ENCODE measurements at regions not wholly inside any gene's neighbourhood (a gene's known extent, or its start where the extent isn't known, plus 50 kb on each side); places are given as distances from the start of the nearest gene placed in this dataset.
"Not testable (repeated sequence)": the region's sequence is repeated elsewhere in the genome, so short reads cannot be mapped to it uniquely, and the experiment has no call there.

GRCh38 chr6:141463237-141463977 is 669.3 kb upstream of the GJE1 start:
- H3K36me3 ChIP-seq = no peaks in the 10 kb centered on the region
- peaks cover 5% of the 10 kb centered on the region; the same call in 1 of the 2 replicates for H3K4me1 ChIP-seq
- H3K9me3 ChIP-seq (replicated peaks) = no peaks in the 10 kb centered on the region
- H3K27me3 ChIP-seq = no peaks in the 10 kb centered on the region
- H3K27ac ChIP-seq = no peak overlapping the region
- DNase-seq = no peak
- H3K4me3 ChIP-seq = no peak overlapping the region

- peaks cover 2% of the 10 kb centered on the region; the same call in 1 of the 2 replicates for H3K4me1 ChIP-seq
- H3K36me3 ChIP-seq = no peaks in the 10 kb centered on the region
- H3K9me3 ChIP-seq (replicated peaks) = no peaks in the 10 kb centered on the region
- no peak for DNase-seq
- H3K4me3 ChIP-seq = no peak overlapping the region
- no peaks in the 10 kb centered on the region for H3K27me3 ChIP-seq
- no peak overlapping the region for H3K27ac ChIP-seq
These were observed 671.8 kb upstream of the GJE1 start for GRCh38 chr6:141460743-141461484.

- H3K4me3 ChIP-seq; H3K4me1 ChIP-seq; H3K27me3 ChIP-seq; DNase-seq; H3K9me3 ChIP-seq (replicated peaks); H3K36me3 ChIP-seq; H3K27ac ChIP-seq: not testable (repeated sequence)
These were observed 672.5 kb upstream of the GJE1 start for GRCh38 chr6:141460245-141460644.

GRCh38 chr6:141457984-141458383 is 674.7 kb upstream of the GJE1 start:
- not testable (repeated sequence) for DNase-seq; H3K36me3 ChIP-seq; H3K9me3 ChIP-seq (replicated peaks); H3K4me3 ChIP-seq; H3K27ac ChIP-seq; H3K27me3 ChIP-seq; H3K4me1 ChIP-seq

- no peaks in the 10 kb centered on the region for H3K27me3 ChIP-seq
- no peak overlapping the region for H3K27ac ChIP-seq
- no peaks in the 10 kb centered on the region for H3K36me3 ChIP-seq
- H3K9me3 ChIP-seq (replicated peaks) = no peaks in the 10 kb centered on the region
- H3K4me1 ChIP-seq = no peaks in the 10 kb centered on the region; the same call in 1 of the 2 replicates
- DNase-seq = no peak
- H3K4me3 ChIP-seq = no peak overlapping the region
These were observed 680.4 kb upstream of the GJE1 start for GRCh38 chr6:141452354-141452686.

GRCh38 chr6:141451511-141452353 is 681.0 kb upstream of the GJE1 start:
- Histone ChIP-seq H3K4me1 (no peaks in the 10 kb centered on the region; the same call in 1 of the 2 replicates), H3K27me3 (no peaks in the 10 kb centered on the region), H3K36me3 (no peaks in the 10 kb centered on the region), H3K27ac (no peak overlapping the region), H3K9me3 (replicated peaks) (no peaks in the 10 kb centered on the region), H3K4me3 (no peak overlapping the region)
- no peak for DNase-seq

GRCh38 chr6:141451181-141451510 is 681.6 kb upstream of the GJE1 start:
- Histone ChIP-seq H3K9me3 (replicated peaks) (no peaks in the 10 kb centered on the region), H3K4me1 (no peaks in the 10 kb centered on the region; the same call in 1 of the 2 replicates), H3K27ac (no peak overlapping the region), H3K36me3 (no peaks in the 10 kb centered on the region), H3K27me3 (no peaks in the 10 kb centered on the region), H3K4me3 (no peak overlapping the region)
- no peak for DNase-seq

- Histone ChIP-seq H3K36me3 (no peaks in the 10 kb centered on the region), H3K4me1 (no peaks in the 10 kb centered on the region; the same call in 1 of the 2 replicates), H3K27ac (no peak overlapping the region), H3K9me3 (replicated peaks) (no peaks in the 10 kb centered on the region), H3K27me3 (no peaks in the 10 kb centered on the region), H3K4me3 (no peak overlapping the region)
- no peak for DNase-seq
These were observed 686.6 kb upstream of the GJE1 start for GRCh38 chr6:141445928-141446628.

- H3K9me3 ChIP-seq (replicated peaks) = no peaks in the 10 kb centered on the region
- no peaks in the 10 kb centered on the region for H3K4me1 ChIP-seq
- no peaks in the 10 kb centered on the region for H3K27me3 ChIP-seq
- no peak overlapping the region for H3K4me3 ChIP-seq
- no peak overlapping the region for H3K27ac ChIP-seq
- no peaks in the 10 kb centered on the region for H3K36me3 ChIP-seq
- no peak for DNase-seq
These were observed 688.9 kb upstream of the GJE1 start for GRCh38 chr6:141443668-141444289.

- Histone ChIP-seq H3K27me3 (no peaks in the 10 kb centered on the region), H3K4me3 (no peak overlapping the region), H3K9me3 (replicated peaks) (no peaks in the 10 kb centered on the region), H3K4me1 (no peaks in the 10 kb centered on the region), H3K27ac (no peak overlapping the region), H3K36me3 (no peaks in the 10 kb centered on the region)
- DNase-seq = no peak
These were observed 689.7 kb upstream of the GJE1 start for GRCh38 chr6:141443032-141443431.

GRCh38 chr6:141439513-141439912 is 693.2 kb upstream of the GJE1 start:
- no peak for DNase-seq
- Histone ChIP-seq H3K4me3 (no peak overlapping the region), H3K27ac (no peak overlapping the region), H3K36me3 (no peaks in the 10 kb centered on the region), H3K9me3 (replicated peaks) (no peaks in the 10 kb centered on the region), H3K27me3 (no peaks in the 10 kb centered on the region), H3K4me1 (no peaks in the 10 kb centered on the region)

GRCh38 chr6:141437685-141438084 is 695.0 kb upstream of the GJE1 start:
- Histone ChIP-seq H3K9me3 (replicated peaks) (no peaks in the 10 kb centered on the region), H3K36me3 (no peaks in the 10 kb centered on the region), H3K4me1 (no peaks in the 10 kb centered on the region), H3K4me3 (no peak overlapping the region), H3K27ac (no peak overlapping the region), H3K27me3 (no peaks in the 10 kb centered on the region)
- DNase-seq = no peak

GRCh38 chr6:141437011-141437410 is 695.7 kb upstream of the GJE1 start:
- Histone ChIP-seq H3K27ac (no peak overlapping the region), H3K36me3 (no peaks in the 10 kb centered on the region), H3K4me3 (no peak overlapping the region), H3K9me3 (replicated peaks) (no peaks in the 10 kb centered on the region), H3K27me3 (no peaks in the 10 kb centered on the region), H3K4me1 (no peaks in the 10 kb centered on the region)
- DNase-seq = no peak

- Histone ChIP-seq H3K4me1 (no peaks in the 10 kb centered on the region), H3K27me3 (no peaks in the 10 kb centered on the region), H3K27ac (no peak overlapping the region), H3K4me3 (no peak overlapping the region), H3K36me3 (no peaks in the 10 kb centered on the region), H3K9me3 (replicated peaks) (no peaks in the 10 kb centered on the region; the same call in 1 of the 2 replicates)
- DNase-seq = no peak
These were observed 706.2 kb upstream of the GJE1 start for GRCh38 chr6:141426400-141426980.

All from SJCRH30 (cell line).